H1 (cell line): ENCODE measurements at regions not wholly inside any gene's neighbourhood (a gene's known extent, or its start where the extent isn't known, plus 50 kb on each side); places are given as distances from the start of the nearest gene placed in this dataset.

Experiments
- CTCF ChIA-PET: fragments of 300-600 bp; sonication (Branson Sonifier 250); formaldehyde crosslinking; loops from one replicate; lab custom pipeline; 2021; ENCODE audit not compliant: partially characterized antibody; lab: Charles Lee
- POLR2A ChIA-PET: fragments of 300-600 bp; sonication (Branson Sonifier 250); formaldehyde crosslinking; loops from one replicate; lab custom pipeline; 2021; ENCODE audit warnings: inconsistent platforms; ENCODE audit not compliant: partially characterized antibody; lab: Charles Lee
- DNase-seq, 2 experiments: peaks; one replicate each; pipeline versions ENCODE4 v3.0.0 to v3.0.0-alpha.2; 2010 to 2022; ENCODE audit warnings: low spot score in 2 of 2, low read depth in 1 of 2, mixed read lengths in 1 of 2
- FAIRE-seq: peaks from 2 replicates; lab custom pipeline; 2011; peaks lifted over from hg19 to GRCh38; lab: Jason Lieb, UNC
- H2AFZ ChIP-seq: 2 replicates; pipeline ENCODE4 v1.8.1; 2012; ENCODE audit warnings: low read length, inconsistent platforms
- H2AK5ac ChIP-seq: 2 replicates; pipeline ENCODE4 v1.6.1; 2013; ENCODE audit warnings: low read depth, low read length
- H2BK120ac ChIP-seq: replicated peaks from 2 replicates; pipeline ENCODE3; 2013; ENCODE audit warnings: low read depth, low read length, inconsistent platforms
- H2BK12ac ChIP-seq: 2 replicates; pipeline ENCODE4 v1.6.1; 2013; ENCODE audit warnings: low read depth, low read length
- H2BK15ac ChIP-seq: 2 replicates; pipeline ENCODE4 v1.6.1; 2013; ENCODE audit warnings: low read length
- H2BK20ac ChIP-seq: 2 replicates; pipeline ENCODE4 v1.6.1; 2013; ENCODE audit warnings: low read length
- H2BK5ac ChIP-seq: 2 replicates; pipeline ENCODE4 v1.6.1; 2013; ENCODE audit warnings: low read depth, low read length
- H3K14ac ChIP-seq: 2 replicates; pipeline ENCODE4 v1.6.1; 2013; ENCODE audit warnings: inconsistent platforms; ENCODE audit not compliant: insufficient read length
- H3K18ac ChIP-seq: 2 replicates; pipeline ENCODE4 v1.6.1; 2013; ENCODE audit warnings: low read length; ENCODE audit errors: extremely low read depth
- H3K23ac ChIP-seq: 2 replicates; pipeline ENCODE4 v1.6.1; 2013; ENCODE audit warnings: inconsistent platforms; ENCODE audit not compliant: insufficient read length
- H3K23me2 ChIP-seq: 2 replicates; pipeline ENCODE4 v1.6.1; 2013; ENCODE audit warnings: low read depth, low read length
- H3K27ac ChIP-seq: 2 replicates; pipeline ENCODE4 v1.6.1; 2011; ENCODE audit warnings: low read depth, low read length, inconsistent platforms
- H3K27me3 ChIP-seq, 4 experiments: replicated peaks in 1 of 4; 1 replicate in 1 of 4; 2 replicates in 3 of 4; pipeline versions ENCODE4 v1.6.1 to v1.8.1; 2011 to 2013; ENCODE audit warnings: low read length in 3 of 4, mild to moderate bottlenecking in 3 of 4, inconsistent platforms in 2 of 4, mixed read lengths in 2 of 4, moderate library complexity in 1 of 4; ENCODE audit not compliant: control insufficient read depth in 3 of 4, insufficient read depth in 3 of 4; ENCODE audit errors: extremely low read depth in 1 of 4
- H3K36me3 ChIP-seq, 4 experiments: 2 replicates each; pipeline versions ENCODE4 v1.6.1 to v1.8.1; 2011 to 2013; ENCODE audit warnings: mild to moderate bottlenecking in 4 of 4, low read length in 3 of 4, moderate library complexity in 2 of 4, control low read depth in 1 of 4, inconsistent platforms in 1 of 4; ENCODE audit not compliant: insufficient read depth in 4 of 4, control insufficient read depth in 2 of 4
- H3K4ac ChIP-seq: replicated peaks from 2 replicates; pipeline ENCODE3; 2013; ENCODE audit warnings: low read length, low read depth, mixed read lengths, inconsistent platforms; ENCODE audit not compliant: insufficient read length
- H3K4me1 ChIP-seq, 4 experiments: replicated peaks in 1 of 4; 1 replicate in 1 of 4; 2 replicates in 3 of 4; pipeline versions ENCODE4 v1.6.1 to v1.8.1; 2011 to 2013; ENCODE audit warnings: low read length in 3 of 4, inconsistent platforms in 2 of 4, mixed read lengths in 1 of 4; ENCODE audit not compliant: insufficient read depth in 4 of 4, control insufficient read depth in 3 of 4
- H3K4me2 ChIP-seq, 2 experiments: 2 replicates each; pipeline versions ENCODE4 v1.6.1 to v1.8.1; 2011 to 2013; ENCODE audit warnings: low read depth in 2 of 2, low read length in 2 of 2, control low read depth in 1 of 2, inconsistent platforms in 1 of 2, mild to moderate bottlenecking in 1 of 2; ENCODE audit not compliant: insufficient read depth in 1 of 2
- H3K4me3 ChIP-seq, 4 experiments: fragments of 200-600, 300-600 bp in 1 of 4; sonication (generic), shearing (Covaris generic), sonication (Bioruptor Twin) in 1 of 4; 2 replicates each; pipeline versions ENCODE4 v1.5.1 to v1.8.1; 2011 to 2016; ENCODE audit warnings: low read length in 4 of 4, low read depth in 3 of 4, control low read depth in 2 of 4, inconsistent platforms in 2 of 4, mild to moderate bottlenecking in 2 of 4, mixed read lengths in 1 of 4, moderate library complexity in 1 of 4; ENCODE audit not compliant: insufficient read depth in 2 of 4; ENCODE audit errors: extremely low read depth in 1 of 4
- H3K56ac ChIP-seq: replicated peaks from 2 replicates; pipeline ENCODE3; 2013; ENCODE audit warnings: low read depth, mild to moderate bottlenecking, mixed read lengths, low read length, inconsistent platforms; ENCODE audit not compliant: insufficient read length
- H3K79me1 ChIP-seq: 2 replicates; pipeline ENCODE4 v1.6.1; 2013; ENCODE audit warnings: low read depth, low read length, control low read depth
- H3K79me2 ChIP-seq, 2 experiments: 2 replicates each; pipeline versions ENCODE4 v1.6.1 to v1.8.1; 2012 to 2013; ENCODE audit warnings: low read length in 2 of 2, mild to moderate bottlenecking in 2 of 2, inconsistent platforms in 1 of 2; ENCODE audit not compliant: insufficient read depth in 2 of 2, control insufficient read depth in 1 of 2
- H3K9ac ChIP-seq, 4 experiments: replicated peaks in 1 of 4; 1 replicate in 1 of 4; 2 replicates in 3 of 4; pipeline versions ENCODE4 v1.6.1 to v1.8.1; 2011 to 2013; ENCODE audit warnings: low read depth in 3 of 4, low read length in 3 of 4, control low read depth in 2 of 4, mild to moderate bottlenecking in 2 of 4, moderate library complexity in 2 of 4, inconsistent platforms in 1 of 4; ENCODE audit errors: extremely low read depth in 1 of 4
- H3K9me3 ChIP-seq, 2 experiments: 2 replicates each; pipeline versions ENCODE4 v1.6.1 to v1.8.1; 2012 to 2013; ENCODE audit warnings: mild to moderate bottlenecking in 2 of 2, moderate library complexity in 2 of 2, control low read depth in 1 of 2, inconsistent platforms in 1 of 2, low read depth in 1 of 2, low read length in 1 of 2, mixed read lengths in 1 of 2; ENCODE audit not compliant: insufficient read depth in 2 of 2
- H4K20me1 ChIP-seq, 2 experiments: replicated peaks in 1 of 2; 2 replicates each; pipeline versions ENCODE3 to v1.8.1; 2011 to 2013; ENCODE audit warnings: inconsistent platforms in 2 of 2, low read length in 2 of 2, mild to moderate bottlenecking in 1 of 2; ENCODE audit not compliant: insufficient read depth in 2 of 2, control insufficient read depth in 1 of 2
- H4K5ac ChIP-seq: 2 replicates; pipeline ENCODE4 v1.6.1; 2013; ENCODE audit warnings: low read length, low read depth, mixed read lengths, inconsistent platforms; ENCODE audit not compliant: insufficient read length
- H4K8ac ChIP-seq: 2 replicates; pipeline ENCODE4 v1.8.0; 2013; ENCODE audit warnings: mild to moderate bottlenecking, moderate library complexity, low read length, inconsistent platforms; ENCODE audit not compliant: insufficient read depth; ENCODE audit errors: extremely low read depth
- H4K91ac ChIP-seq: replicated peaks from 2 replicates; pipeline ENCODE3; 2013; ENCODE audit warnings: low read length, mixed read lengths, inconsistent platforms; ENCODE audit not compliant: insufficient read length
- CHD1 ChIP-seq: IDR thresholded peaks from 2 replicates; pipeline ENCODE4 v1.6.1; 2012; ENCODE audit warnings: low read depth, low read length, improper control_type of control experiment
- KDM1A ChIP-seq: fragments of 200-600, 300-600 bp; sonication (generic); IDR thresholded peaks from 2 replicates; pipeline ENCODE4 v1.7.1; 2016; ENCODE audit warnings: mild to moderate bottlenecking, low read length, borderline replicate concordance
- SP1 ChIP-seq: IDR thresholded peaks from 2 replicates; pipeline ENCODE4 v1.6.1; 2011; ENCODE audit warnings: low read depth, low read length
- YY1 ChIP-seq: IDR thresholded peaks from 2 replicates; pipeline ENCODE4 v1.6.1; 2011; ENCODE audit warnings: low read depth, mild to moderate bottlenecking, low read length
- WGBS, 2 experiments: shearing (Covaris generic) in 1 of 2; methylation state at CpG; one replicate each; pipeline versions ENCODE4 v1.1.6 to v1.1.7; 2013 to 2015; ENCODE audit warnings: low lambda C conversion rate in 2 of 2, mixed read lengths in 2 of 2, inconsistent platforms in 1 of 2, low coverage in 1 of 2, missing lambda C conversion rate in 1 of 2; ENCODE audit not compliant: insufficient replicate concordance in 2 of 2, insufficient coverage in 1 of 2, insufficient read length in 1 of 2; ENCODE audit errors: extremely low coverage in 1 of 2, missing lambda C conversion rate in 1 of 2; 5-methylcytosine and 5-hydroxymethylcytosine counted together

GRCh38 chr1:195946500-195946899 is 661.7 kb downstream of the KCNT2 start:
- no peak overlapping the region for H2AK5ac ChIP-seq
- CTCF ChIA-PET: interaction anchor here (0.9 to 1.8 kb wide), 3 partner anchors 8 to 34 kb away, joined by 3 to 4 read pairs (median 3); no protein-coding TSS in a partner anchor
- H4K8ac ChIP-seq: no peak overlapping the region
- 91% methylated on average over 4 of the region's 4 CpGs; no CpG with 5 or more reads in 1 of the 2 experiments for WGBS, 2 experiments
- no peak overlapping the region for H2BK12ac ChIP-seq
- no peak overlapping the region for H4K5ac ChIP-seq
- H2BK5ac ChIP-seq: no peak overlapping the region
- H3K9me3 ChIP-seq: no peaks in the 10 kb centered on the region; a peak in 1 of 4 replicates
- no peak overlapping the region for H3K4ac ChIP-seq
- H2AFZ ChIP-seq: no peak overlapping the region
- no peak overlapping the region for H2BK120ac ChIP-seq
- no peak overlapping the region for H3K18ac ChIP-seq
- no peak overlapping the region for H3K23ac ChIP-seq
- no peak overlapping the region for H3K14ac ChIP-seq
- no peaks in the 10 kb centered on the region for H3K79me2 ChIP-seq
- H3K9ac ChIP-seq: no peak overlapping the region
- H4K20me1 ChIP-seq: no peaks in the 10 kb centered on the region
- FAIRE-seq: no peak
- no peak overlapping the region for H2BK15ac ChIP-seq
- H3K79me1 ChIP-seq: no peaks in the 10 kb centered on the region
- no peak overlapping the region for H3K27ac ChIP-seq
- no peaks in the 10 kb centered on the region for H3K27me3 ChIP-seq
- no peak overlapping the region for H3K4me2 ChIP-seq
- no peak overlapping the region for H4K91ac ChIP-seq
- H3K23me2 ChIP-seq: no peaks in the 10 kb centered on the region
- no peak for DNase-seq
- H3K36me3 ChIP-seq: no peaks in the 10 kb centered on the region
- H2BK20ac ChIP-seq: no peak overlapping the region
- POLR2A ChIA-PET: no interaction called here
- H3K56ac ChIP-seq: no peak overlapping the region
- H3K4me3 ChIP-seq: no peak overlapping the region
- no peaks in the 10 kb centered on the region for H3K4me1 ChIP-seq
- no peak for TF ChIP-seq KDM1A
- no peak for TF ChIP-seq SP1
- no peak for TF ChIP-seq CHD1
- TF ChIP-seq YY1: no peak
